ENCODE measurements at regions not wholly inside any gene's neighbourhood (a gene's known extent, or its start where the extent isn't known, plus 50 kb on each side); places are given as distances from the start of the nearest gene placed in this dataset.

DNA sequence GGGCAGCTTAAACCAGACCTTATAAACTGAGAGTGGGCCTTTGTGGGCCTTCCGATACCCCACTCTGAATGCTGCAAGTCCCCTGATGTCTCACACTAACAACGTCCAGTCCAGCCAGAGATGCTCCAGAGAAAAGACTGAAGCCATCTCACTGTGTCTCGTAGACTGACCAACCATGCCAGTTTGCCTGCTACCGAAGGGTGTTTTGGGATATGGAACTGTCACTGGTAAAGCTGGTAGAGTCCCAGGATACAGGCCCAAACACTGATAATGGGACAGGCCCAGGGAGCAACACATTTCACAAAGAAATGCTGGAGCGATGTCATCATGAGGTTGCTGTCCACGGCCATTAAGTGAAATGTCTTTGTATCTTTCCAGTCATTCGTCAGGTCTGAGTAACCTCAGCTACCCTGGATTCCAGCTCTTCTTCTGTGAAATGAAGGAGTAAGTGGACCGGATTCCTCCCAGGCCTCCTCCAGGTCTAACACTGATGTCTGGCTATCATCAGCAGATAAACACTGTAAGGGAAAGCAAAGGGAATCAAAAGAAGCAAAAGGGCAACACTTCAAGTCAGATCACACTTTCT, 81.6 kb downstream of the SLC5A7 start:
- FAIRE-seq: no peak
- DNase-seq (ENCODE audit: low spot score): no peak

DNA sequence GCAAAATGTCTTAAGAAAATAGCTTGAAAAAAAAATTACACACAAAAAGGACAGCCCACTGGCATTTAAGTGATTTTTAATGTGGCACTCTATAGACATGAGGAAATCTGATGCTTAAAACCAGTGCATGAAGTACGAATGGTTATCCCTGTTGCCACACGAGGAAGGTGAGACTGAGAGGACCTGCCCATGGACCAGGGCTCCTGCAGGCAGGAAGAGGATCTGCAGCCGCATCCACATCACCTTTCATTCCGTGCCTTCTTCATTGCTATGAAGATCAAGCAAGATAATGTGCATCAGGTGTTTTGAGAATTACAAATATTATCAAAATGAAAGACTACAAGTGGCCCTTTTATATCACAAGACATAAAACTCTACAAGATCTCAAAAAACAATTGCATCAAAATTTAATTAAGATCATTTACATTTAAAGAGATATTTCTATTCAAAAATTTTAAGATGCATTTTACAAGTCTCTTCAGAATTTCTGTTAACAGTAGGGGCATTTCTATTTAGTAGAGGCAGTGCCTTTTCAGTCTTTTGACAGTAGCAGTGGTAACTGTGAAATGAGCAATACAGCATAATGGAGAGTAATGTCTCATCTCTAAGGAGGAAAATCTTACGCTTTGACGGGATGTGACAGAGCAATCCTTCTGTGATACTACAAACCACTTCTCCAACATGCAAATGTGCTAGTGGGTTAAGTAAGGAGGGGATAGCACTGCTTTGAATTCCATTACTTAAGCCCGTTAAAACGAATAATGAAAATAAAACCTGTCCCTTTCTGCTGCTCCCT, 83.4 kb downstream of the SLC5A7 start:
- DNase-seq (ENCODE audit: low spot score) (peak; percentile 36), FAIRE-seq (no peak)

DNA sequence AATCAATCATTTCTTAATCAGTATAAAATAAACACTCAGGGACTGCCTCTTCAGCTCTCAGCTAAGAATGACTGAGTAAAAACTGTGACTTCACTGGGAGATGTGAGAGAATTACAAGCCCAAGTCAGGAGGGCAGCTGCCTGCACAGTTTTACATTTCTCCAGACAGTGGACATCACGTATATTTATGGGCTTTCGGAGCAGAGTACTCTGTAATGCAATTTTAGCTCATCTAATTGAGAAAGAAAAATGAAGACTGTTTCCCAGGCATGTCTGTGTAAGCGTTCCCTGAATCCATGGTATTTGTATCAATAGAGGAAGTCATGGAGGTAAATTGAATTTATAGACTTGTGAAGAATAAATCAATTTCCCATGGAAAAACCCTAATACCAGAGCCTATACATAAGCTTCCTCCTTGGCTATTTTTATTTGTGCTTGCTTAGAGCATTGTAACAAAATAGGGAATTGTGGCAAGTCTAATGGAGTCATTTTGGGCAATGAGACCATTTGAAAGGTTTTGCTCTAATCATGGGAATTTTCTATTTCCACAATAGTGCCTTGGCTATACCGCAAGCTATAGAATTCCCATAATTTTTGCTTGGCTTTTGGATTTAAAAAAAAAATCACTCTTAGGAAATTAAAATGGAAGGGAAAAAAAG, 87.2 kb downstream of the SLC5A7 start:
- no peak for DNase-seq (ENCODE audit: low spot score)
- no peak for FAIRE-seq

DNA sequence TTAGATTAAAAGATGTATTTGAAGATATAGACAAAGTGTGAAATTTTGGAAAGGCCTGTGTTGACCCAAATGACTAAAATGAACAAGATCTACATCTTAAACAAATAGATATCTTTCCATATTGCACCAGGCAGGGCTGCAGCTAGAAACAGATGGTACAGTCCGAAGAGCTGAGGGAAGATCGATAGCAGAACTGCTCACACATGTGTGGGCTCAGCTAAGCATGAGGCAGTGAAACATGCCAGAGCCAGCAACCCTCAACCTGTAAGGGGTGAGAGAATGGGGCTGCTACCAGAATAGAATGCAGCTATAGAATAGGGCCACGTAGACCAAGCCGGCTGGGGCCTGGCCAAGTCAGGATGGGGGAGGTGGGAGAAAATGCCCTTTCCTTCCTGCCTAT, 87.8 kb downstream of the SLC5A7 start:
- FAIRE-seq: no peak
- no peak for DNase-seq (ENCODE audit: low spot score)

DNA sequence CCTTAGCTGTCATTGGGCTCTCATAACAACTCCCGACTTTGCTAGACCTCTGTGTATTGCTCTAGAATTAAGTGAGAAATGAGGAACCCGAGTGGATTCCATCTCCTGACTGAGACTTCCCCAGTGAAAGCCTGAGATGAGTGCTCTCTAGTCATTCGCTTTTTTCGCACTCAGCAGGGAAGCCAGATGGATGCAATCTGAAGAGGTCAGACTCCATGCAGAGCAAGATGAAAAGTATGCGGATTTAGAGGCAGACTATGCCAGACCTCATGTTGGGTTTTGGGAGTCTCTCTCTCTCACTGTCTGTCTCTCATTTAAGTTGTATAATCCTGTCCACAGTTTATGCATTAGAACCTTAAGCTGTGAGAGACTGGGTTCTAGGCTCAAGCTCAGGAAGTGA, 88.6 kb downstream of the SLC5A7 start:
- FAIRE-seq (no peak), DNase-seq (ENCODE audit: low spot score) (no peak)

DNA sequence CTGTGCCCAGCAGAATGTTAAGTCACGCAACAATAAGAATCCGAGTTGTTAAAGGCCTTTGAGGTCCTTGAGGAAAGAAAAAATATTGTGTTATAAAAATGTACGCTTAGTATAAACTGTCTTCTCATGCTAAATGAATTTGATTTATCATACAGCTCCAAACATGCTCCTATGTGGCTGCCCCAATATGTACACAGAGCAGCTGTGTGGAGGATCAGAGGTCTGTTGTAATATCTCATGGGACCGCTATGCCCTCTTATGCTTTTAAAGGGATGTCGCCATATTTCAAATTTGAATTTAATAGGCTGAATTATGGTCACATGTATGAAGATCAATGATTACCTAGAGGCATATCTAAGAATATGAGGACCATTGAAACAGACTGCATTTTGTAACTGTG, 90.2 kb downstream of the SLC5A7 start:
- FAIRE-seq: no peak
- no peak for DNase-seq (ENCODE audit: low spot score)

DNA sequence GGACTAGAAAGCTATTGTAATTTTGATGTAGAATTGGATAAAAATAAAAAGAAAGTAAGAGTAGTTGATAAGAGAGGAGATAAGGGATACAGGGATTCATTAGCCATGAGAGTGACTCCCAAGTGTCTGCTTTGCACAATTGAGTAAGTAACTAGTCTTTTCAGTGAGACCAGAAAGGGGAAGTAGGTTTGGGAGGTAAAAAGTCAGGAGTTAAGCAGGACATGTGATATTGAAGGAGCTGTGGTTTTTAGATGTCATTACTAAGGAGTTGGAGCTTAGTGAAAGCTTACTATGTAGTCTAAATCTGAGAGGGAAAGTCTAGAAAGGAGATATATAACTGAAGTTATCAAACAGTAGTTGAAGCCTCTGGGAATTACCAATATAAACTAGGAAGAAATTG, 93.4 kb downstream of the SLC5A7 start:
- no peak for FAIRE-seq
- DNase-seq (ENCODE audit: low spot score): no peak

DNA sequence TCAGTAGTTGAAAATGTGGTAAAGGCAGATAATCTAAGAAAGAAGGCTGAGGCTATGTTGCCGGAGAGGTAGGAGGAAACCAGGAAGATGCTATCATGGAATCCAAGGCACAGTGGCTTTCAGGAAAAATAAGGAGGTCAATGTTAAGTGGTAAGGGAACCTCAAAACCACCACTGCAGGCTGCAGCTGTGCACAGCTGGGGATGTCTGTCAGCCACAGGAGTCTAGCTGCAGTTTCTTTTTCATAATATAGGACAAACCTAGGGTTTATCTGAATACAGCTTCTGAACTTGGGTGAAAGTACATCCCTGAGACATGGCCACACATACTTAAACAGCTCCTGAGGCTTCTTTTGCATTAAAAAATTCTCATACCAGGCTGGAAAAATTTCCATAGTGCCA, 93.9 kb downstream of the SLC5A7 start:
- no peak for DNase-seq (ENCODE audit: low spot score)
- FAIRE-seq: no peak

DNA sequence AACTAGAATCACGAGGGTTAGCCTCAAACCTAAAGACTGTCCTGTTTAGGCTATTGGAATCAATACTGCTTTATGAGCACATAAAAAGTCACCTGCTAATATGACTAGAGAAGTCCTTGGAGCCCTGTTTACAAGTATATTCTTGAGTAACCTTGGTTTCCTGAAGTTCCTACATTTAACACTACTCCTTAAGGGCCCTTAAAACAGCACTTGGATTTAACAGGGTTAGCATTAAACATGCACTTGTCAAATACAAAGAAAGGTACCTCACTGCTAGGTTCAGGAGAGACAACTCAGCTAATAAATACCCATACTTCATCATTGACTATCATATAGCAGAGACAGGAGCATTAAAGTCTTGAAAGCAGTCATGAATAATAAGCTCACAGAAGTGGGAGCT, 96.7 kb downstream of the SLC5A7 start:
- DNase-seq (ENCODE audit: low spot score) (no peak), FAIRE-seq (no peak)

DNA sequence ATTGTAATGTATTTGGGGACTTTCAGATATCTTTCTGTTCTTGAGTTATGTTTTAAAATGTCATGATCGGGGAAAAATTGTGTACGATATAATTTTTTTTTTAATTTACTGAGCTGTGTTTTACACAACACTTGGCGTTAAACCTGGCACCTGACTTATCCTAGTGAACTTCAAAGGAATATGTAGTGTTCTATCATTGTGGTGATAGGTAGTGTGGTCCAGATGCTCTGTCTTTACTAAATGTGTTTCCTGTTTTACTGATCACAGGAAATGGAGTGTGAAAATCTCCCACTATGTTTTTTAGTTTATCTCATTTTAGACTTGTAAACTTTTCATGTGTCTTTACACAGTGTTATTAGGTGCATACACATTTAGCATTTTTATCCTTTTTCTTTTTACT, 98.0 kb downstream of the SLC5A7 start:
- no peak for DNase-seq (ENCODE audit: low spot score)
- FAIRE-seq: no peak

DNA sequence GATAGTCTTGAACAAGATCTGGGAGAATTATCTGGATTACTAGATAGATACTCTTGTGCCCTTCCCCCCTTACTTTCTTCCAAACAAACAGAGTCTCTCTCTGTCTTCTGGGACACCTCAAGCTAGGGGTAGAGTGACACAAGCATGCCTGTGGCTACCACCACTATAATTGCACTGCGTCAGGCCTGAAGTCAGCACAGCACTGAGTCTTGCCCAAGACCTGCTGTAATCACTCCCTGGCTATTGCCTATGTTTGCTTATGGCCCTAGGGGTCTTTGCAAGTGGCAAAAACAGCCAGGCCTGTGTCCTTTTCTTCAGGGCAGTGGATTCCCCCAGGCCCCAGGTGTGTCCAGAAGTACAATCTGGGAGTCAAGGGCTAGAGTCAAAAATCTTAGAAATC, 106.6 kb downstream of the SLC5A7 start:
- DNase-seq (ENCODE audit: low spot score) (no peak), FAIRE-seq (no peak)

DNA sequence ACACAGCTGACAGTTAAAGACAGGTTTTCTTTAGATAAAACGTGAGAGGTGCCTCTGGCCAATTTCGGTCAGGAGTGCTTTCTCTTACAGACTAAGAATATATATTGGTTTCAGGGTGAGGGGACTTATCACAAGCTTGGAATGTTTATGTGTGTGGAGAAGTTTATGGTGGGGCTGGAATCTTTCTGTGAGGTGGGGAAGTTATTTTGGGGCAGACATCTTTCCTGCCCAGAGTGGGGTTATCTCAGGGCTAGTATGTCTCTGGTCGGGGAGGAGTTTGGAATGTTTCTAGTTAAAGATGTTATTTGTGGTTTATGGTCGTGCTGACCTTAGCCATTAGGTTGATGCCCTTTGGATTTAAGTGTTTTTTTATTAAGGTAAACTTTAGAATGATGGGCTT, 115.2 kb downstream of the SLC5A7 start:
- DNase-seq (ENCODE audit: low spot score) (no peak), FAIRE-seq (no peak)

DNA sequence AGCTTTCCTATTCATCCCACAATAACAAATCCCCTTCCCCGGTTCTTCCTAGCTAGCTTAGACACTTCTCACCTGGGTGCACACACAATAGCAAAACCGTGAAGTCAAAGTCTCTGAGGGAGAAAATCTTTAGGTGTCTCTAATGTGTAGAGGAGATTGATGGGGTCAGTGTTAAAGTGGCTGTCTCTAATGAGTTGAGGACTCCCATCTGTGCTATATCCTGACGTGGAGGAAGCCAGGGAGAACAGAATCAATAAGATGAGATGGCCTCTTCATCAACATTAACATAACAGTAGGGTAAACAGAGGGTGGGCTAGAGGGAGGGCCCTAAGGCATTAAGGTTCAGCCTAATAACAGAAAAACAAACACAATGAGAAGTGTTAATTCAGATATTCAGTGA, 120.4 kb downstream of the SLC5A7 start:
- FAIRE-seq (no peak), DNase-seq (ENCODE audit: low spot score) (no peak)

DNA sequence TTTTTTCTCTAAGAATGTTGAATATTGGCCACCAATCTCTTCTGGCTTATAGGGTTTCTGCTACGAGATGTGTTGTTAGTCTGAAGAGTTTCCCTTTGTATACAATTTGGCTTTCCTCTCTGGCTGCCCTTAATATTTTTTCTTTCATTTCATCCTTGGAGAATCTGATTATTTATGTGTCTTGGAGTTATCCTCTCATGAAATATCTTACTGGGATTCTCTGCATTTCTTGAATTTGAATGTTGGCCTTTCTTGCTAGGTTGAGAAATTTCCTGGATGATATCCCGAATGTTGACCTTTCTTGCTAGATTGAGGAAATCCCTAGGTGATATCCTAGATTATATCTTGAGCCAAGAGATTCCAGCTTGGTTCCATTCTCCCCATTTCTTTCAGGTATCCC, 125.6 kb downstream of the SLC5A7 start:
- DNase-seq (ENCODE audit: low spot score) (no peak), FAIRE-seq (no peak)

DNA sequence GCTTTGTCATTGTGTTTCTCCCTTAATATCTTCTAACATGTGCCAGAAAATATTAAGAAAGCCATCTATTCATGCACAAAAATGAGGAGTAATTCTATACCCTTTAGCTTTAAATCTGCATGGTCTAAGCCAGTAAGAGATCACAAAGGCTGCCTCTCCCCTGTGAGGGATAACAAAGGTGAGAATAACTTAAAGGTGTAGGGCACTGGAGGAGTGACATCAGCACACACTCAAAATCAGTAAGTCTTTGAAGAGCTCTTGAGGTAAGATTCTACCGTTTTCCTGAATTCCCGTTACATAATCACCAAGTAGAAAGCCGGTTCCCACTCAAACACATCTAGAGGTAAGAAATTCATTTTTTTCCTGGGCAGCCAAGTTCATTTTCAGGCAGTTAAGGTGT, 123.9 kb upstream of the SULT1C3 start:
- DNase-seq (ENCODE audit: low spot score): no peak
- FAIRE-seq: no peak

DNA sequence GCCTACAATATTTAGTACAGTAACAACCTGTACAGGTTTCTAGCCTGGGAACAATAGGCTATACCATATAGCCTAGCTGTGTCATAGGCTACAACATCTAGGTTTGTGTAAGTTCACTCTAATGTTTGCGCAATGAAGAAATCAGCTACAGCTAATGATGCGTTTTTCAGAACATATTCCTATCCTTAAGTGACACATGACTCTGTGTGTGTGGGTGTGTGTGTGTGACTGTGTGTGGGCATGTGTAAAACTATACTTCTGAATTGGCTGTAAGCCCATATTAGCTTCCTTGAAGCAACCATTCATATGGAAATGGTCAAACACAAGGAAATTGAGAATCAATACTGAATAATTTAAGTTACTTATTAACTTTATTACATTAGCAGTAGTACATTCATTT, 120.8 kb upstream of the SULT1C3 start:
- DNase-seq (ENCODE audit: low spot score): no peak
- peak; percentile 30 for FAIRE-seq

DNA sequence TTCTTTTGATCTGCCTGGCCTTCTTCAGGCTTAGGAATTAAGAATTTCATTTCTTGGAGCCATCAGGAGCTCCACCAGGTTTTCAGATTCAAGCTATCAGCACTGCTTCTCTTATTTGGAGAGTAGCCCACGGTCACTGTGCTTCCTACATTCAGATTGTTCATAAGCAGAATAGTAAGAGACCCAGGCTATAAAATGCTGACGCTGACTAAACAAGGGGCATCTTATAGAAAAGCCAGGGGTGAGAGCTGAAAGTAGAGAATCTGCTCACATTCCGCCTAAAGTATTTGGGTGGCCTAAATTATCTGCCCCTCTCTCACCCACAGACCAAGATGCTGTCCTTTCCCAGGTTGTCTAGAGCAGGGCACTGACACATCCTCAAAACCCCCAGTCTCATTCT, 120.3 kb upstream of the SULT1C3 start:
- DNase-seq (ENCODE audit: low spot score) (no peak), FAIRE-seq (no peak)

DNA sequence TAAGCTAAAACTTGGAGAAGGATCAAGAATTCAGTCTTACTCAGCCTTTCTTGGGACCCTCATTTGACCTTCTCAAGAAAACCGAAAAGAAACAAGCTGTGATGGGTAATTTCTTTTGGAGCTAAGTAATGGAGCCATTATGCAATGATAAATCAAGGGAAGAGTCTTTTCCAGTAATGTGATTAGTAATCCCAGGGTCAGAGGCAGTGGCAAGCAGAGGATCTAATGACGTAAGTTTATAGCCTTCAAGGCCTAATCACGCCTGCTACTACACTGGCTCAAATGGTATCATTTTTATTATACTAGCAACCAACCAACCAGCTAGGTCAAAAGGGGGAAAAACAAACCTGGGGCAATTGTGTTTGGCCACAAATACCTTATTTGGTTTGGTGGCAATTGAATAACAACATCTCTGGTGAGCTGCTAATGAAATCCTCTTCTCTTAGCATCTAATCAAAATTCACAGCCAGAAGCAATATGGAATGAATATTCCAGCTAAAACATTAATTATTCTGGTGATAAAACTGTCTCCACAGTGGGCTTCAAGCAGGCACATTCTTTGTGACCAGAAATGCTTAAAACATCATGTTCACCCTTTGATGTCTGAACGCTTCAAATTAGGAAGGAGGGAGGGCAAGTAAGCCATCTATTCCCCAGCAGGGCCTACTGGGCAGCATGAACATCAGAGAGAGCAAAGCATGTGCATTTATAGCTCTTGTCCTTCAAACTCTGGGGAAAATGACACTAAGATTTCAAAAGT, 114.9 kb upstream of the SULT1C3 start:
- DNase-seq (ENCODE audit: low spot score) (no peak), FAIRE-seq (no peak)

DNA sequence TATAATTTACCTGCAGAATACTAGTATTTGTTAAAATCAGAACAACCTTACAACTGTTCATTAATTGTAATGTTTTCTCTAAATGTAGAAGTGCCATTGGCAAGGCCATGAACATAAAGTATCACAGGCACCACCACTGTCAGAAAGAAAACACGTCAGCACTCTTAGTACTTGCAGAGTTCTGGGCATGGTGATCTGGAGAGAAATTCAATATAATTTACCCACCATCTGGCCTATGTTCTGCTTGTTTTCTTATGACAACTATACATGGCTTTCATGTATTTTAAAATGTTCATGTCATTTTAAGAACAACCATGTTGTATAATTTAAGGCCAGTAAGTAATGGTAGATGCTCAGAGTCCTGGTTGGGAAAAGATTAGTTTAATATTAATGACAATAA, 114.2 kb upstream of the SULT1C3 start:
- no peak for FAIRE-seq
- DNase-seq (ENCODE audit: low spot score): no peak

DNA sequence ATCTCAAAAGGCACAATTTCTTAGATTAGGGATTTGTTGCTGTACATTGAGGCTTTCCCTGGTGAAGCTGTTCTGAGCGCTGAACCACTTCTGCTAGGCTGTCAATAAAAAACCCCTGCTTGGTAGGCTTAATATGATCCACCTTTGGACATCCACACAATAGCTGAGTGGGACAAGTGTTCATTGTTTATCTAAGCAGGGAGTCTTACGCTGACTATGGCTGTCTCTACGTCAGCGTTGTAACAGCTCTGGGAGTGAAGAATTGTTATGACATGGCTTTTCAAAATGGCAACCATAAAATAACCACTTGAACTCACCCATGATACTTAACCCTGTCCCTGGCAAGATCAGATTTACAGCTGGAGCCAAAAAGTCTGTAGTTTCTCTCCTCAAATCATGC, 111.5 kb upstream of the SULT1C3 start:
- peak; percentile 42 for FAIRE-seq
- DNase-seq (ENCODE audit: low spot score): no peak

DNA sequence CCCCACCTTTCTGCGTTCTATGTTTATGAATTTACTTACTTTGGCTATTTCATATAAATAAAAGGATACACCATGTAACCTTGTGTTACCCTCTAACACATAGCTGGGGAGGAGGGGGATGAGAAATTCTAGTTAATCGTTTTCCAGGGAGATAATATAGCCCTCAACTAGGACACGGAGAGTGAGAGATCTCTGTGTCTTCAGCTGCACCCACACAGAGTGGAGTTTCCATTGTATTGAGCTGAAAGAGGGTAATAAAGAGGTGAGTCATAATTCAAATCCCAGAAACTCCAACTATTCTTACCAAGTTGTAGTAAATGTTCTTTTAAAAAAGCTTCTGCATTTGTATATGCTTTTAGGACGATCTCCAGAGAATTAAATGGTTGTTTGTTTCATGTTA, 110.1 kb upstream of the SULT1C3 start:
- no peak for FAIRE-seq
- DNase-seq (ENCODE audit: low spot score): no peak

DNA sequence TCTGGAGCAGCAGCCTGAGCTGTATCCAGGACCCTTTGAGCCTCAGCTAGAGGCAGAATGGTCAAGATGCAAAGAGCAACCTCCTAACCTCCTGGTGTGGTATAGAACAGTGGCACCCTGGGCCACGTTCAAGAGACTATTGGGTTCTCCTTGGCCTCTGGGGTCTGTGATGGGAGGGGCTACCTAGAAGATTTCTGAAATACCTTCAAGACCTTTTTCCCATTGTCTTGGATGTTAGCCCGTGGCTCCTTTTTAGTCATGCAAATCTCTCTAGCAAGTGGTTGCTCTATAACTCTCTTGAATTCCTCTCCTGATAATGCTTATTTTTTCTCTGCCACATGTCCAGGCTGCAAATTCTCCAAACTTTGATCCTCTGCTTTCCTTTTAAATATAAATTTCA, 106.3 kb upstream of the SULT1C3 start:
- FAIRE-seq (no peak), DNase-seq (ENCODE audit: low spot score) (no peak)

Data from urothelium cell line (cell line).